ENCODE measurements at regions not wholly inside any gene's neighbourhood (a gene's known extent, or its start where the extent isn't known, plus 50 kb on each side); places are given as distances from the start of the nearest gene placed in this dataset.

DNA sequence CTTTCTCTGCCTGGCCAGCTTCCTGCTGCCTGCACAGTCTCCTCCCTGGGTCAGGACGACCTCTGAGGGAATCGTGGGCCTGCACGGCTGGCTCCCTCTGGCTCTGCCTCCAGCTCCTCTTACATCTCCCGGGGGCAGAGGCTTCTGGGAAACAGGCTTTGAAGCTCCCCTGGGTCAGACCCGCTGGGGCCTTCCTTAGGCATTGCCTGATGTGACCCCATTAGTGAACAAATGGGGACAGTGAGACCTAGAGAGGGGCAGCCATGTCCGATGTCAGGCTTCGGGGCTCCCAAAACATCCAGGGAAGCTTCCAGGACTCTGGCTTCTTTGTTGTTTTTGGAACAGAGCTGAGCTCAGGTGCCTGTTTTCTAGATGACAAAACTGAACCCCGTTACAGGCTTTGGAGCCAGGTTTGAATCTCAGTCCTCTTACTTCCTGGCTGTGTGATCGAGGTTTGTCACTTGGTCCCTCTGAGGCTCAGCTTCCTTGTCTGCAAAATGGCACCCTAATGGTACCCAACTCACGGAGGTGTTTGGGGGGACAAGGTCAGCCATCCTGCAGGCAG is 94.3 kb downstream of the CEBPB start:
- Histone ChIP-seq H3K9me2 (replicated peaks; ENCODE audit: low read depth, low read length) (no peaks in the 10 kb centered on the region), H3K4me3 (ENCODE audit: low read length, poor library complexity, severe bottlenecking) (no peak overlapping the region), H3K9ac (ENCODE audit: low read depth, low read length, poor library complexity, severe bottlenecking) (no peak overlapping the region), H3K4me2 (ENCODE audit: low read depth, low read length, poor library complexity, severe bottlenecking) (no peak overlapping the region), H4K20me1 (ENCODE audit: insufficient read depth, low read length, poor library complexity, severe bottlenecking) (no peaks in the 10 kb centered on the region), H3F3A (ENCODE audit: low read depth) (no peaks in the 10 kb centered on the region), H3K27me3 (ENCODE audit: insufficient read depth, low read length, poor library complexity, severe bottlenecking) (no peaks in the 10 kb centered on the region), H3K4me1 (ENCODE audit: insufficient read depth, low read length, poor library complexity, severe bottlenecking) (peaks cover 6% of the 10 kb centered on the region), H3K9me3 (ENCODE audit: insufficient read depth, low read depth, low read length) (no peaks in the 10 kb centered on the region), H3K79me2 (ENCODE audit: insufficient read depth, low read length) (no peaks in the 10 kb centered on the region), H3K36me3 (ENCODE audit: insufficient read depth, low read length) (no peaks in the 10 kb centered on the region), H2AFZ (ENCODE audit: low read length) (no peak overlapping the region)
- TF ChIP-seq EZH2phosphoT487 (IDR thresholded peaks at IDR 0.05; ENCODE audit: borderline replicate concordance) (no peak), CTCF (conservative IDR thresholded peaks at IDR 0.05; ENCODE audit: low read length) (no peak)

- H3K4me3 ChIP-seq (ENCODE audit: low read length, poor library complexity, severe bottlenecking), result no peak overlapping the region
- peaks cover 6% of the 10 kb centered on the region for H3K4me1 ChIP-seq (ENCODE audit: insufficient read depth, low read length, poor library complexity, severe bottlenecking)
- no peaks in the 10 kb centered on the region for H3K27me3 ChIP-seq (ENCODE audit: insufficient read depth, low read length, poor library complexity, severe bottlenecking)
- H3K36me3 ChIP-seq (ENCODE audit: insufficient read depth, low read length), result no peaks in the 10 kb centered on the region
- H3K79me2 ChIP-seq (ENCODE audit: insufficient read depth, low read length), result no peaks in the 10 kb centered on the region
- no peaks in the 10 kb centered on the region for H3K9me2 ChIP-seq (replicated peaks; ENCODE audit: low read depth, low read length)
- no peaks in the 10 kb centered on the region for H3F3A ChIP-seq (ENCODE audit: low read depth)
- H3K4me2 ChIP-seq (ENCODE audit: low read depth, low read length, poor library complexity, severe bottlenecking), result no peak overlapping the region
- no peak overlapping the region for H2AFZ ChIP-seq (ENCODE audit: low read length)
- no peaks in the 10 kb centered on the region for H4K20me1 ChIP-seq (ENCODE audit: insufficient read depth, low read length, poor library complexity, severe bottlenecking)
- TF ChIP-seq EZH2phosphoT487 (IDR thresholded peaks at IDR 0.05; ENCODE audit: borderline replicate concordance), result no peak
- no peak for TF ChIP-seq CTCF (conservative IDR thresholded peaks at IDR 0.05; ENCODE audit: low read length)
- H3K9me3 ChIP-seq (ENCODE audit: insufficient read depth, low read depth, low read length), result no peaks in the 10 kb centered on the region
- H3K9ac ChIP-seq (ENCODE audit: low read depth, low read length, poor library complexity, severe bottlenecking), result no peak overlapping the region
Observed at GRCh38 chr20:50285376-50286173, 94.9 kb downstream of the CEBPB start.

- Histone ChIP-seq H3K9me3 (ENCODE audit: insufficient read depth, low read depth, low read length) (no peaks in the 10 kb centered on the region), H3F3A (ENCODE audit: low read depth) (no peaks in the 10 kb centered on the region), H3K9me2 (replicated peaks; ENCODE audit: low read depth, low read length) (no peaks in the 10 kb centered on the region), H3K4me1 (ENCODE audit: insufficient read depth, low read length, poor library complexity, severe bottlenecking) (peaks cover 6% of the 10 kb centered on the region), H3K4me3 (ENCODE audit: low read length, poor library complexity, severe bottlenecking) (no peak overlapping the region), H3K36me3 (ENCODE audit: insufficient read depth, low read length) (no peaks in the 10 kb centered on the region), H3K27me3 (ENCODE audit: insufficient read depth, low read length, poor library complexity, severe bottlenecking) (no peaks in the 10 kb centered on the region), H3K4me2 (ENCODE audit: low read depth, low read length, poor library complexity, severe bottlenecking) (no peak overlapping the region), H3K79me2 (ENCODE audit: insufficient read depth, low read length) (no peaks in the 10 kb centered on the region), H4K20me1 (ENCODE audit: insufficient read depth, low read length, poor library complexity, severe bottlenecking) (no peaks in the 10 kb centered on the region), H2AFZ (ENCODE audit: low read length) (no peak overlapping the region), H3K9ac (ENCODE audit: low read depth, low read length, poor library complexity, severe bottlenecking) (no peak overlapping the region)
- no peak for TF ChIP-seq EZH2phosphoT487 (IDR thresholded peaks at IDR 0.05; ENCODE audit: borderline replicate concordance)
- TF ChIP-seq CTCF (conservative IDR thresholded peaks at IDR 0.05; ENCODE audit: low read length), result no peak
Observed at GRCh38 chr20:50286174-50286511, 95.5 kb downstream of the CEBPB start.

Data from Loucy (cell line).